HEK293 (cell line): ENCODE measurements at regions not wholly inside any gene's neighbourhood (a gene's known extent, or its start where the extent isn't known, plus 50 kb on each side); places are given as distances from the start of the nearest gene placed in this dataset.

Source experiments
- CTCF ChIA-PET: fragments of 350-600 bp; formaldehyde crosslinking; extraction: SDS; loops from one replicate; lab custom pipeline; 2021; ENCODE audit warnings: antibody characterized with exemption; lab: Yijun Ruan, JAX
- POLR2A ChIA-PET: fragments of 300-600 bp; formaldehyde crosslinking; extraction: SDS; loops from one replicate; lab custom pipeline; 2020; ENCODE audit warnings: antibody characterized with exemption, inconsistent platforms; lab: Yijun Ruan, JAX
- H3K27ac ChIP-seq: fragments of 200-500 bp; sonication (Bioruptor generic); 2 replicates; pipeline ENCODE4 v1.5.1; 2014; ENCODE audit warnings: low read depth, low read length, control low read depth, inconsistent platforms; ENCODE audit errors: extremely low read depth
- H3K36me3 ChIP-seq, 2 experiments: fragments of 200-500 bp in 1 of 2; sonication (Bioruptor generic) in 1 of 2; 1 replicate in 1 of 2; 2 replicates in 1 of 2; pipeline ENCODE4 v1.5.1; 2014 to 2017; ENCODE audit warnings: inconsistent platforms in 2 of 2, low read length in 2 of 2; ENCODE audit not compliant: control insufficient read depth in 2 of 2, insufficient read depth in 1 of 2
- H3K4me1 ChIP-seq: fragments of 200-500 bp; sonication (Bioruptor generic); 2 replicates; pipeline ENCODE4 v1.5.1; 2014; ENCODE audit warnings: mild to moderate bottlenecking, low read length, inconsistent platforms; ENCODE audit not compliant: control insufficient read depth, insufficient read depth
- H3K4me3 ChIP-seq: 2 replicates; pipeline ENCODE4 v1.5.1; 2011; ENCODE audit warnings: low read depth, mild to moderate bottlenecking, control low read depth, low read length, moderate library complexity
- H3K9me3 ChIP-seq: fragments of 200-500 bp; sonication (Bioruptor generic); 2 replicates; pipeline ENCODE4 v1.5.1; 2014; ENCODE audit warnings: low read depth, low read length, inconsistent platforms; ENCODE audit not compliant: control insufficient read depth, insufficient read depth
- BCL11A ChIP-seq: fragments of 450-650 bp; formaldehyde crosslinking; IDR thresholded peaks from 2 replicates; pipeline ENCODE4 v1.5.1; 2016; ENCODE audit warnings: low read depth, missing biosample characterization, missing genetic modification characterization
- KLF10 ChIP-seq: fragments of 450-650 bp; IDR thresholded peaks from 2 replicates; pipeline ENCODE4 v1.5.1; 2018; ENCODE audit warnings: missing biosample characterization, mild to moderate bottlenecking, missing genetic modification characterization
- MYNN ChIP-seq: fragments of 450-650 bp; formaldehyde crosslinking; IDR thresholded peaks from 2 replicates; pipeline ENCODE4 v1.5.1; 2016; ENCODE audit warnings: missing biosample characterization, missing genetic modification characterization, borderline replicate concordance
- PATZ1 ChIP-seq: fragments of 450-650 bp; formaldehyde crosslinking; IDR thresholded peaks from 2 replicates; pipeline ENCODE4 v1.5.1; 2016; ENCODE audit warnings: missing biosample characterization, missing genetic modification characterization
- PRDM10 ChIP-seq: fragments of 450-650 bp; formaldehyde crosslinking; IDR thresholded peaks from 2 replicates; pipeline ENCODE4 v1.5.1; 2016; ENCODE audit warnings: missing biosample characterization, missing genetic modification characterization
- SETDB1 ChIP-seq: IDR thresholded peaks from one replicate; pipeline ENCODE4 v1.6.1; 2017; ENCODE audit warnings: mild to moderate bottlenecking, low read length, moderate library complexity, mixed read lengths; ENCODE audit not compliant: insufficient read length
- YY2 ChIP-seq: fragments of 450-650 bp; formaldehyde crosslinking; IDR thresholded peaks from 2 replicates; pipeline ENCODE4 v1.5.1; 2016; ENCODE audit warnings: missing biosample characterization, missing genetic modification characterization
- ZBTB17 ChIP-seq: fragments of 450-650 bp; formaldehyde crosslinking; IDR thresholded peaks from 2 replicates; pipeline ENCODE4 v1.5.1; 2016; ENCODE audit warnings: missing biosample characterization, missing genetic modification characterization
- ZFP37 ChIP-seq: fragments of 450-650 bp; formaldehyde crosslinking; IDR thresholded peaks from 2 replicates; pipeline ENCODE4 v1.5.1; 2016; ENCODE audit warnings: missing biosample characterization, missing genetic modification characterization
- ZFP41 ChIP-seq: fragments of 450-650 bp; formaldehyde crosslinking; IDR thresholded peaks from 2 replicates; pipeline ENCODE4 v1.5.1; 2016; ENCODE audit warnings: missing biosample characterization, missing genetic modification characterization, borderline replicate concordance
- ZNF10 ChIP-seq: fragments of 450-650 bp; formaldehyde crosslinking; IDR thresholded peaks from 2 replicates; pipeline ENCODE4 v1.5.1; 2017; ENCODE audit warnings: missing biosample characterization, missing genetic modification characterization
- ZNF184 ChIP-seq: fragments of 450-650 bp; IDR thresholded peaks from 2 replicates; pipeline ENCODE4 v1.5.1; 2018; ENCODE audit warnings: missing biosample characterization, mild to moderate bottlenecking, missing genetic modification characterization
- ZNF223 ChIP-seq: fragments of 450-650 bp; formaldehyde crosslinking; IDR thresholded peaks from 2 replicates; pipeline ENCODE4 v1.5.1; 2016; ENCODE audit warnings: missing biosample characterization, missing genetic modification characterization
- ZNF26 ChIP-seq: fragments of 450-650 bp; formaldehyde crosslinking; IDR thresholded peaks from 2 replicates; pipeline ENCODE4 v1.5.1; 2016; ENCODE audit warnings: missing biosample characterization, missing genetic modification characterization
- ZNF366 ChIP-seq: fragments of 450-650 bp; formaldehyde crosslinking; conservative IDR thresholded peaks from 2 replicates; pipeline ENCODE4 v1.5.1; 2016; ENCODE audit warnings: missing biosample characterization, missing genetic modification characterization
- ZNF548 ChIP-seq: fragments of 450-650 bp; formaldehyde crosslinking; IDR thresholded peaks from 2 replicates; pipeline ENCODE4 v1.5.1; 2016; ENCODE audit warnings: missing biosample characterization, missing genetic modification characterization
- ZNF600 ChIP-seq: fragments of 450-650 bp; formaldehyde crosslinking; IDR thresholded peaks from 2 replicates; pipeline ENCODE4 v1.5.1; 2016; ENCODE audit warnings: missing biosample characterization, missing genetic modification characterization
- ZNF768 ChIP-seq: fragments of 450-650 bp; formaldehyde crosslinking; IDR thresholded peaks from 2 replicates; pipeline ENCODE4 v1.5.1; 2018; ENCODE audit warnings: missing biosample characterization, mild to moderate bottlenecking, missing genetic modification characterization
- ZNF791 ChIP-seq: fragments of 450-650 bp; formaldehyde crosslinking; IDR thresholded peaks from 2 replicates; pipeline ENCODE4 v1.5.1; 2016; ENCODE audit warnings: missing biosample characterization, missing genetic modification characterization

GRCh38 chr14:22106700-22107697, 433.4 kb upstream of the OR4E1 start:
- H3K36me3 ChIP-seq = no peaks in the 10 kb centered on the region
- ChIA-PET CTCF (interaction anchor here (0.7 to 2.1 kb wide), 13 partner anchors 18 to 193 kb away, joined by 3 to 7 read pairs (median 4); no protein-coding TSS in a partner anchor), POLR2A (no interaction called here)
- no peaks in the 10 kb centered on the region for H3K4me1 ChIP-seq
- TF ChIP-seq ZNF223 = no peak
- no peak for TF ChIP-seq ZFP37 (tag by site-specific recombination)
- TF ChIP-seq ZNF548 (tag by site-specific recombination) = no peak
- no peak for TF ChIP-seq YY2 (tag by site-specific recombination)
- no peak for TF ChIP-seq KLF10 (tag by site-specific recombination)
- no peak for TF ChIP-seq ZNF26 (tag by site-specific recombination)
- no peak for TF ChIP-seq MYNN (tag by site-specific recombination)
- TF ChIP-seq PRDM10 (tag by site-specific recombination) = no peak
- TF ChIP-seq ZNF768 (tag by site-specific recombination) = no peak
- H3K4me3 ChIP-seq = no peak overlapping the region
- H3K27ac ChIP-seq = no peak overlapping the region
- H3K9me3 ChIP-seq = no peaks in the 10 kb centered on the region

- no peaks in the 10 kb centered on the region for H3K9me3 ChIP-seq
- no peaks in the 10 kb centered on the region for H3K4me1 ChIP-seq
- POLR2A ChIA-PET = no interaction called here
- H3K4me3 ChIP-seq = no peak overlapping the region
- no peak for TF ChIP-seq SETDB1
- TF ChIP-seq ZNF366 (tag by site-specific recombination) = no peak
- no peak for TF ChIP-seq ZFP41 (tag by site-specific recombination)
- TF ChIP-seq PATZ1 (tag by site-specific recombination) = no peak
- TF ChIP-seq ZBTB17 = no peak
- TF ChIP-seq ZNF10 (tag by site-specific recombination) = no peak
- TF ChIP-seq ZNF600 (tag by site-specific recombination) = no peak
- TF ChIP-seq ZNF791 (tag by site-specific recombination) = no peak
- no peak for TF ChIP-seq ZNF184
- TF ChIP-seq ZNF26 (tag by site-specific recombination) = no peak
- no peak for TF ChIP-seq BCL11A (tag by site-specific recombination)
- TF ChIP-seq, all 188 proteins: peak for 0
- H3K36me3 ChIP-seq = no peaks in the 10 kb centered on the region
- no peak overlapping the region for H3K27ac ChIP-seq
- CTCF ChIA-PET = interaction anchor here (1.0 to 1.1 kb wide), 2 partner anchors 10 to 32 kb away, joined by 3 to 5 read pairs; no protein-coding TSS in a partner anchor
These were observed 432.0 kb upstream of the OR4E1 start for GRCh38 chr14:22105624-22106006.
